ENCODE measurements at regions not wholly inside any gene's neighbourhood (a gene's known extent, or its start where the extent isn't known, plus 50 kb on each side); places are given as distances from the start of the nearest gene placed in this dataset.

DNA sequence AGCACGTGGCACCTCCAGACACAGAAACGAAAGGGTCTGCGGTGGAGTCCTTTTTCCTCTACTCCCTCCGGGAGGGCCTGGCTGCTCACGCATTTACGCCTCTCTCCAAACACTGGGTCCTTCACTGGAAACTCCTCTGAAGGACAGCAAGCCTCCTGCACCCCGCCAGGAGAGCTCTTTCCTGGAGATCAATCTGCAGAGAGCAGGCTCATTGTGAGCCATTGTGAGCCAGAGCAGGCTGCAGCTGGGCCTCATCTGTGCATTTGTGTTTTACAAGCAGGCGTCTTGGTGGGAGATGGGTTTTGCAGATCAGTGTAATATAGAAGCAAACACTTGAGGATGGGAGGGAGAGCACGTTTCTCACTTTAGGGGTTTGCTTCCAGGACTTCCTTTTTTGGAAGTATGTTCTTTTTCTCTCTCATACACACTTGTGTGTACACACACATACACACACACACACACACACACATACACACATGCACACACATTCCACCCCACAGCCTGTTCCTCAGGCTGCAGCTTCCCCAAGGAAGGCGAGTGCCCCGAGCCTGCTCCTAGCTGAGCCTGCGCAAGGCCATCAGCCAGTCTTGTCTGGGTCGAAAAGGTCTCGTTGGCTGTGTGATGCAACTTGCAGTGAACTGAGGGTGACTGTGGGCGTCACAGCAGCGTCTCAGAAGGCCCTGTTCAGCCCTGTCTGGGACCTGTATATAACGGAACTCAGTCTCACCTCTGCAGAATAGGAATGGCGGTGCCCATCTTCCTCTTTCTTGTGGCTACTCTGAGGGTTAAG is 163.5 kb downstream of the GLI2 start:
- TF ChIP-seq NFIC (IDR thresholded peaks at IDR 0.05) (no peak), TCF12 (IDR thresholded peaks at IDR 0.05; ENCODE audit: low read depth) (no peak), EP300 (IDR thresholded peaks at IDR 0.05; ENCODE audit: borderline replicate concordance) (no peak), EGR1 (IDR thresholded peaks at IDR 0.05) (no peak), RAD21 (IDR thresholded peaks at IDR 0.05; ENCODE audit: low read depth) (no peak), TEAD4 (IDR thresholded peaks at IDR 0.05) (no peak), FOXM1 (IDR thresholded peaks at IDR 0.05; ENCODE audit: borderline replicate concordance, low read depth) (no peak)

DNA sequence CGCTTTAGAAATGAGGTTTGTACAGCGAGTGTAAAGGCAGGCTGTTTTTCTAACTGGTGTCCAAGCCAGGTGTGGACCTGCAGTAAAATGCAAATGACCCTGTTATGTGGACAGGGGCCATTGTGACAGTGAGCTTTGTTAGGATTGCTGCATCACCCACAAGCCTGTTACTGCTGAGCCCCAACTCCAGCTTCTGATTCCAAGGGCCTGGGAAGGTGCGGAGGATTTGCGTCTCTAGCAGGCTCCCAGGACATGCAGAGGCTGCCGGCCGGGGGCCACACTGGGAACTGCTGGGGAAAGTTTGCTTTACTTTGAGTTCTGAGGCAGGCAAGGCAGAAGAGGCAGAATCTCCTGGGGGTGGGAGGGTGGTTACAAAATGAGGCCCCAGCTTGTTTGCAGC is 164.1 kb downstream of the GLI2 start:
- TF ChIP-seq RAD21 (IDR thresholded peaks at IDR 0.05; ENCODE audit: low read depth) (no peak), EP300 (IDR thresholded peaks at IDR 0.05; ENCODE audit: borderline replicate concordance) (no peak)

DNA sequence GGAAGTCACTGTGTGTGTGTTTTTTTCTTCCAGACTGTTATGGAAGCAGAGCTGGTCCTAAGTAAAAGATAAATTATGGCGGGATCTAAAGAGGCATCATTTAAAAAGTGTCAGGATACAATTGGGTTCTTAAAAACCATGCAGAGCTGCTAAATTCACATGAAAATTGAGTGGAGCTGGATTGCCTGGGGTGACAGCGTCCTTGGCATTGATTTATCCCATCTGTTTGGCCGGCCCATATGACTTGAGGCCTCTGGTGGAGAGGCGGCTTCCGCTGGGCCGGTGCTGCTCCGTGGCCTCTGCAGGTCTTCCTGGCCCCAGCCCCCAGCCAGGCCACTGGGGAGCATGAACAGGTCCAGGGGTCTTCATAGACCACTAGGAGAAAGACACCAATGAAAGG is 165.5 kb downstream of the GLI2 start:
- TF ChIP-seq EP300 (IDR thresholded peaks at IDR 0.05; ENCODE audit: borderline replicate concordance), result no peak
- TF ChIP-seq FOXM1 (IDR thresholded peaks at IDR 0.05; ENCODE audit: borderline replicate concordance, low read depth), result no peak
- no peak for TF ChIP-seq NFIC (IDR thresholded peaks at IDR 0.05)
- no peak for TF ChIP-seq TAF1 (IDR thresholded peaks at IDR 0.05; ENCODE audit: low read depth)
- TF ChIP-seq TEAD4 (IDR thresholded peaks at IDR 0.05), result no peak
- TF ChIP-seq, protein P1, sequence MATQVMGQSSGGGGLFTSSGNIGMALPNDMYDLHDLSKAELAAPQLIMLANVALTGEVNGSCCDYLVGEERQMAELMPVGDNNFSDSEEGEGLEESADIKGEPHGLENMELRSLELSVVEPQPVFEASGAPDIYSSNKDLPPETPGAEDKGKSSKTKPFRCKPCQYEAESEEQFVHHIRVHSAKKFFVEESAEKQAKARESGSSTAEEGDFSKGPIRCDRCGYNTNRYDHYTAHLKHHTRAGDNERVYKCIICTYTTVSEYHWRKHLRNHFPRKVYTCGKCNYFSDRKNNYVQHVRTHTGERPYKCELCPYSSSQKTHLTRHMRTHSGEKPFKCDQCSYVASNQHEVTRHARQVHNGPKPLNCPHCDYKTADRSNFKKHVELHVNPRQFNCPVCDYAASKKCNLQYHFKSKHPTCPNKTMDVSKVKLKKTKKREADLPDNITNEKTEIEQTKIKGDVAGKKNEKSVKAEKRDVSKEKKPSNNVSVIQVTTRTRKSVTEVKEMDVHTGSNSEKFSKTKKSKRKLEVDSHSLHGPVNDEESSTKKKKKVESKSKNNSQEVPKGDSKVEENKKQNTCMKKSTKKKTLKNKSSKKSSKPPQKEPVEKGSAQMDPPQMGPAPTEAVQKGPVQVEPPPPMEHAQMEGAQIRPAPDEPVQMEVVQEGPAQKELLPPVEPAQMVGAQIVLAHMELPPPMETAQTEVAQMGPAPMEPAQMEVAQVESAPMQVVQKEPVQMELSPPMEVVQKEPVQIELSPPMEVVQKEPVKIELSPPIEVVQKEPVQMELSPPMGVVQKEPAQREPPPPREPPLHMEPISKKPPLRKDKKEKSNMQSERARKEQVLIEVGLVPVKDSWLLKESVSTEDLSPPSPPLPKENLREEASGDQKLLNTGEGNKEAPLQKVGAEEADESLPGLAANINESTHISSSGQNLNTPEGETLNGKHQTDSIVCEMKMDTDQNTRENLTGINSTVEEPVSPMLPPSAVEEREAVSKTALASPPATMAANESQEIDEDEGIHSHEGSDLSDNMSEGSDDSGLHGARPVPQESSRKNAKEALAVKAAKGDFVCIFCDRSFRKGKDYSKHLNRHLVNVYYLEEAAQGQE (IDR thresholded peaks at IDR 0.05; ENCODE audit: low read depth), result no peak
- TF ChIP-seq RAD21 (IDR thresholded peaks at IDR 0.05; ENCODE audit: low read depth), result no peak
- TF ChIP-seq CREB1 (IDR thresholded peaks at IDR 0.05; ENCODE audit: low read depth), result no peak
- TF ChIP-seq, protein P2, sequence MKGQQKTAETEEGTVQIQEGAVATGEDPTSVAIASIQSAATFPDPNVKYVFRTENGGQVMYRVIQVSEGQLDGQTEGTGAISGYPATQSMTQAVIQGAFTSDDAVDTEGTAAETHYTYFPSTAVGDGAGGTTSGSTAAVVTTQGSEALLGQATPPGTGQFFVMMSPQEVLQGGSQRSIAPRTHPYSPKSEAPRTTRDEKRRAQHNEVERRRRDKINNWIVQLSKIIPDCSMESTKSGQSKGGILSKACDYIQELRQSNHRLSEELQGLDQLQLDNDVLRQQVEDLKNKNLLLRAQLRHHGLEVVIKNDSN (IDR thresholded peaks at IDR 0.05), result no peak
- no peak for TF ChIP-seq ZBTB7A (IDR thresholded peaks at IDR 0.05; ENCODE audit: low read depth)
- TF ChIP-seq EGR1 (IDR thresholded peaks at IDR 0.05), result no peak

DNA sequence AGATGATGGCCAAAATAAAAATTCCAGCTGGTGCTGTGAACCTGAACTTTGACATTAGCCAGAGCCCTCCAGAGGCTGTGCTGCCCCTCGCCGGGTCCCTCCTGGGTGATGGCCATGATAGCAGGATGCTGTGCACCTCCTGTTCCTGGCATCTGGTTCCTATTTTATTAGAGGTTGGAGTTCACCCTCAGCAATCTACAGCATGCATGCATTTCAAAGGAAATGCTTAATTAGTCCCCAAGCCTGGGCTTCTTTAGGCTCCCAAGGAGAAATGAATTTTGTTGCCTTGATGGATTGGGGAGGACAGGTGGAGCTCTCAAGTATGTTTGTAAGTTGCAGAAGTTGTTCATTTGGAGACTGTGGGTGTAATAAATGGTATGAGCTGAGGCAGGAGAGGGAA is 166.9 kb downstream of the GLI2 start:
- TF ChIP-seq FOXM1 (IDR thresholded peaks at IDR 0.05; ENCODE audit: borderline replicate concordance, low read depth) (no peak), TCF12 (IDR thresholded peaks at IDR 0.05; ENCODE audit: low read depth) (no peak), CREB1 (IDR thresholded peaks at IDR 0.05; ENCODE audit: low read depth) (no peak), TEAD4 (IDR thresholded peaks at IDR 0.05) (no peak), EGR1 (IDR thresholded peaks at IDR 0.05) (no peak), YY1 (IDR thresholded peaks at IDR 0.05; ENCODE audit: low read depth) (no peak), NFIC (IDR thresholded peaks at IDR 0.05) (no peak), CEBPB (IDR thresholded peaks at IDR 0.05) (no peak), TAF1 (IDR thresholded peaks at IDR 0.05; ENCODE audit: low read depth) (no peak), ZBTB7A (IDR thresholded peaks at IDR 0.05; ENCODE audit: low read depth) (no peak), EP300 (IDR thresholded peaks at IDR 0.05; ENCODE audit: borderline replicate concordance) (no peak), RAD21 (IDR thresholded peaks at IDR 0.05; ENCODE audit: low read depth) (no peak)
- TF ChIP-seq, protein P3, sequence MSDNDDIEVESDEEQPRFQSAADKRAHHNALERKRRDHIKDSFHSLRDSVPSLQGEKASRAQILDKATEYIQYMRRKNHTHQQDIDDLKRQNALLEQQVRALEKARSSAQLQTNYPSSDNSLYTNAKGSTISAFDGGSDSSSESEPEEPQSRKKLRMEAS (IDR thresholded peaks at IDR 0.05), result no peak
- TF ChIP-seq, protein P2 (IDR thresholded peaks at IDR 0.05), result no peak
- TF ChIP-seq, protein P1 (IDR thresholded peaks at IDR 0.05; ENCODE audit: low read depth), result no peak

DNA sequence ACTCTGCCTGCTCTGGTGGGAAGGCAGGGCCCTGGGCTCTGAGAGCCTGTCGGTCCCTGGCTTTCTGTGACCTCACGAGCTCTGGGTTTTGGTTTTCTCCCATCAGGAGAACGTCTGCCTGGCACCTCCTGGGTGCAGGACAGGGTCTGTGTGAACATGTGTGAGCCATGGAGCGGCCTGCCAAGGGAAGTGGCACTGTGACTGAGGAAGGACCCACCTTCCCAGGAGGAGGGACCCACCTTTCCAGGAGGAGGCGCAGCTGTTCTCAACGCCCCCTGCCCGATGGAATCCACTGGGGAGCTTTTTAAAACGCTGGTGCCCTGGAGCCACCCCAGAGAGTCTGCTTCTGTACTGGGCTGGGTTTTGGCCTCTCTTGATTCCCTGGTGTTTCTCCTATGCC is 168.7 kb downstream of the GLI2 start:
- TF ChIP-seq TEAD4 (IDR thresholded peaks at IDR 0.05) (no peak), FOXM1 (IDR thresholded peaks at IDR 0.05; ENCODE audit: borderline replicate concordance, low read depth) (no peak), TCF12 (IDR thresholded peaks at IDR 0.05; ENCODE audit: low read depth) (no peak), EGR1 (IDR thresholded peaks at IDR 0.05) (no peak), YY1 (IDR thresholded peaks at IDR 0.05; ENCODE audit: low read depth) (no peak), ZBTB7A (IDR thresholded peaks at IDR 0.05; ENCODE audit: low read depth) (no peak), RAD21 (IDR thresholded peaks at IDR 0.05; ENCODE audit: low read depth) (no peak)
- TF ChIP-seq, protein P1 (IDR thresholded peaks at IDR 0.05; ENCODE audit: low read depth), result no peak
- TF ChIP-seq, protein P3 (IDR thresholded peaks at IDR 0.05), result no peak
